Epidermal melanocyte (primary cell): ENCODE measurements at regions not wholly inside any gene's neighbourhood (a gene's known extent, or its start where the extent isn't known, plus 50 kb on each side); places are given as distances from the start of the nearest gene placed in this dataset.

Source experiments
- DNase-seq: peaks from one replicate; pipeline ENCODE4 v3.0.0; 2011; ENCODE audit warnings: low spot score; ENCODE audit not compliant: insufficient read length

- DNase-seq, result no peak
Measured at GRCh38 chr1:80044662-80045061, 1038.1 kb upstream of the ADGRL4 start.

GRCh38 chr1:80036690-80037432 is 1030.3 kb upstream of the ADGRL4 start:
- DNase-seq, result no peak

- DNase-seq, result no peak
Measured at GRCh38 chr1:80023358-80023757, 1016.8 kb upstream of the ADGRL4 start.

DNA sequence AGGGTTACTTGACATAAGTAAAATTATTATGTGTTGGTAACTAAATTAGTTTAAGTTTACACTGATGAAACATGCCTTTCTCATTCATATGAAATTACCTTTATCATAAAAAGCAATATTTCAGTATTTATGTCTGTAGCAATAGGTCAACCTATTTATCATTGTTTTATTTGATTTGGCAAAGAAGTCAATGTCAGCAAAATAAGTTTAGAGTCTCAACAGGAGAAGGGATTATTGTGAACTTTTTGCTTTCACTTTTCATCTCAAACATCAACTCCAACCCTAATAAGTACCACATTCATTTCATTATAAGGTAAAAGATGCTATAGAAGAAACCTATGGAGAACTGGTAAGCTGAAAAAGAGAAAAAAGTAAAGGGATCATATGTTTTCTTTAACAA is 1015.4 kb upstream of the ADGRL4 start:
- DNase-seq, result no peak

DNA sequence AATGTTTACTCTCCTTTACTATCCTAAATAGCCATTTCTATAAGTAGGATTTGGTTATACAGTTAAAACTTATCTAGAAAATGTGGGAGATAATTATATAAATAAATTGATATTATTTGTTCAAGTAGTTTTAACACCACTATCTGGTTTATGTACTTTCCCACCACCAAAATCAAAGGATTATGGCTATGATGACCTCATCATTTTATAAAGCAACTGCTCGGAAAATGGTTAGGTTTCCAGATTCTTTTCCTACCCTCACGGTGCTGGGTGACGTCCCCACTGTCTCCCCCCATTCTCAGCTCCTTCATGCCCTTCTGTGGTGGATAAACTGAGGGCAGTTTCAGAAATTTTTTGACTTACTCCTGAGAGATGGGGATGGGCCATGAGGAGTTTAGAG is 1011.8 kb upstream of the ADGRL4 start:
- no peak for DNase-seq

DNA sequence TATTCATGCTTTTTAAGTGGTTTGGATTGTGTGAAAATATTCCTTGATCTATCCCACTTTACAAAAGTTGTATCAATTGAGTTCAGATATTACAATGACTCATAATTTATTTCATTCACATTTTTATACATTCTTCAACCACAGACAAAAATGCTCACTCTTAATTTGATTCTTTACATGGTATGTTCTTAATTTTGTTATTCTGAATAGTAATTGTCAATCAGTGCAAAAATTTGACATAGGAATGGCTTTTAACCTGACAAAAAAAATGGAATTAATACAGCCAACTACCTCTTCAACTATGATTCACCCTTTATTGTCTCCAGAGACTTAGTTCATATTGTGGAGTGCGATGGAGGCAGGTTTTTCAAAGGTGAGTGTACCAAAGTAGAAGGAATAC is 1002.4 kb upstream of the ADGRL4 start:
- DNase-seq, result no peak

- no peak for DNase-seq
Measured at GRCh38 chr1:80003250-80003649, 996.7 kb upstream of the ADGRL4 start.

DNA sequence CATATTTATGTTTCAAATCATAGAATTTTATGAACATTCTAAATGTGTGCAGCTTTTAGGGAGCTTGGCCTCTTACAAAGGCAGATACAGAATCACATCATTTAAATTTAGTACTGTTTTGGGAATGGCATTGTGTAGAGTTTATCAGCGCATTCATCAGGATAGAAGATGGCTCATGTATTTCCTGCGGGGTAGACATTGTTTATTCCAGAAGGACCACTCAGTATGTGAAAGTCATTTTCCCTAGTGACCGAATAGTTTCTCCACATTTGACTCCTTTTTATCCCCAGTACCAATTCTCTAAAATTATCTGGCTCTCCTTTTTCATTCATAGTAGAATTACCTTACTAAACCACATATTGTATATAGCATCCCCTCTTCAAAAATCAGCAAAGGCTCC is 981.9 kb upstream of the ADGRL4 start:
- DNase-seq, result no peak

DNA sequence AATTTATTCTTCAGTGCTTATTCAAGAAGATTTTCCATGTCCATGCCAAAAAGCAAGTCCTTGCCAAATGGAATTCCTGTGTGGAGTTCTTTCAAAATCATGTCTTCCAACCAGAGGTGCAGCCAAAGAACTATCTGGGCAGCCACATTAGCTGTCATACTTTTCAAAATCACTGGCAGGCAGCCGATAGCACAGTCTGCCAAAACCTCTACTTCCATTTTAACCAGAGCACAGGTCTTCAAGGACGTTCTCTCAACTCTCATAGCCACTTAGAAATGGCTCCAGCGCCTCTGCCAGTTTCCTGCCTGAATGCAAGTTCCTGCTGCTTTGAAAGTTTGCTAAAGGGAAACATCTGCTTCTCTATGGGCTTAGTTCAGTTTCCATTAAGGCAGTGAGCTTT is 975.7 kb upstream of the ADGRL4 start:
- peak; percentile 14 for DNase-seq

DNA sequence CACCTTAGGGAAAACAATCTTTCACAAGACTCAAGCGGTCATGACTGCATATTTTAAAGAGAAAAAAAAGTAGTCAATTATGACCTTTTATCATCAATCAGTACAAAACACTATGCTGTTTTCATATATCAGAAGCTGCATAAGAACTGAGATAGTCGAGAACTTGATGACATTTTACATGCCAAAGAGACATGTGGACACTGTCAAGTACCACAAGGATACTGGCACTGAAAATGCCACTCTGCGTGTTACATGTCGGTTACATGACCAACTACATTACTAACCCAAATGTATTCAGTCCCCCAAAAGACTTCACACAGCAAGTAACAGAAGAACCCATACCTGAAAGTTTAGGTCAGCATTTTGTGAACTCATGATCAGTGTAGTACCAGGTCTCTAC is 975.0 kb upstream of the ADGRL4 start:
- DNase-seq, result no peak

DNA sequence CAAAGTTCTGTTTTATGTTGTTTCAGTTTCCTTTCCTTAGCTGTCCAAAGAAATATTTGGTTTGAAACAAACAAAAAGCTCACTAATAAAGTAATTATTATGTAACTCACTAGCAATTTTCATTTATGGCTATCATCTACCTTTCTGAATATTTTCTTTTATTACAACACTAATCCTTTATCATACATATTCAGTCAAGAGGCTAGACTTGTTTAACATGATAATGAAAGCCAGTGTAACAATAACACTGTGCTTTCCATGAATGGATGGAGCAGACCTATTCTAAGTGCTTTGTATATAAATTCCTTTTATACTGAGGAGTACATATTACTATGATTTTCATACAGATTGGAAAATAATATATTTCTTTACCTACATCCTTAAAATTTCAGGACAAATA is 972.8 kb upstream of the ADGRL4 start:
- DNase-seq, result no peak

GRCh38 chr1:79976287-79976686 is 969.8 kb upstream of the ADGRL4 start:
- DNase-seq, result no peak

GRCh38 chr1:79974659-79975058 is 968.1 kb upstream of the ADGRL4 start:
- DNase-seq, result no peak

DNA sequence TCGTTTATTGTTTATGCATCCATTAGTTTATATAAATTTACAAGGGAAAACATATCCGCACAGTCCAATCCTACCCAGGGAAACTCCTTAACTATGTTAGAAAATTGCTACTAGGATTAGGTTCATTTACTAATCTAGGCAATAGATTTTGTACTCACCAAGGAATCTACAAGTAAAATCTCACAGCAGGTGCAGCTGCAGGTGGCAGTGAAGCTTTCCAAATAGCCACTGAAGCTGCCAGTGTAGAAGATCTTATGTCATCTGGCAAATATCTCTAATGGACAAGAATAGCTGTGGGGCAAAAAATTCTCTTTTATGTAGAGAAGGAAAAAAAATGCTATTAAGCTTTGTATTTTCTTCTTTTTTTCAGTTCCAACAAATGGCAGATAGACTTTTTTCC is 963.4 kb upstream of the ADGRL4 start:
- no peak for DNase-seq

- DNase-seq, result no peak
Measured at GRCh38 chr1:79966438-79966837, 959.9 kb upstream of the ADGRL4 start.

DNA sequence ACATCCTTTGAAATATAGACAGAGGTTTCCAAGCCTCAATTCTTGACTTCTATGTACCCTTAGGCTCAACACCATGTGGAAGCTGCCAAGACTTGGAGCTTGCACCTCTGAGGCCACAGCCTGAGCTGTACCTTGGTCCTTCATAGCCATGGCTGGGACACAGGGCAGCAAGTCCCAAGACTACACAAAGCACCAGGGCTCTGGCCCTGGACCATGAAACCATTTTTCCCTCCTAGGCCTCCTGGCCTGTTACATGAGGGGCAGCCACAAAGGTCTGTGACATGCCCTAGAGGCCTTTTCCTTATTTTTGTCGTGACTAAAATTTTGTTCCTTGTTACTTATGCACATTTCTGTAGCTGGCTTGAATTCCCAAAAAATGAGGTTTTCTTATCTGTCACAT is 953.1 kb upstream of the ADGRL4 start:
- DNase-seq, result no peak

GRCh38 chr1:79955966-79956365 is 949.4 kb upstream of the ADGRL4 start:
- no peak for DNase-seq

- no peak for DNase-seq
Measured at GRCh38 chr1:79950511-79950910, 944.0 kb upstream of the ADGRL4 start.

DNA sequence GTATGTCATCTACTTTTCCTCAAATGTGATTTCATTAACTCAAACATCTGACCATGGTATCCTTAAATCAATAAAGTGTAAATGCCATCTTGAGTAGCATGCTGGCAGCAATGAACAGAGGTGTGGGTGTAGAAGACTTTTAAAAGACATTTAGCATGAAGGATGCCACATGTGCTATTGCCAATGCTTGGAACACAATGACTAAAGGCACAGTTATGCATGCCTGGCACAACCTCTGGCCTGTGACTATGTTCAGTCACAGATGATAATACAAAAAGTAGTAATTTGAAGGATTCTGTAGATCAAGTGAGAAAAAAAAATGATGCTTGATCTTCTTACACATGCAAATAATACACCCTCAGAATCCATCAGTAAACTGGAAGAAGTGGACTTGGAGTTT is 938.9 kb upstream of the ADGRL4 start:
- DNase-seq, result no peak

- no peak for DNase-seq
Measured at GRCh38 chr1:79929356-79929755, 922.8 kb upstream of the ADGRL4 start.

DNA sequence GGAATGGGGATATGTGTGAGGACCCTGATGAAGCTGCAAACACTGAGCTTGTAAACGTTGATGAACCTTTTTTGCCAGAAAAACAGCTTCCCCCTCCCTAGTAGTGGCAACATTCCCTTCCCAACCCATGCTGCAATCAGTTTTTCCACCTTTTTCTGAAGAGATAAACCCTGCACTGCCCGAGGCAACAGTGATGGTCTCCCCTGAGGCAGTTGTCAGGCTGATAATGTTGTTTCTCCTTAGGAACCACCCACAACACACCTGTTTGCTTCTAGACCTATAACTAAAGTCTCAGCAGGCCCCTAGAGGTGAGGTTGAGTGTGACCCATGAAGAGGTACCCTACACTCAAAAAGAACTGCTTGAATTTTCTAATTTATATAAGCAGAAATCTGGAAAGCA is 922.4 kb upstream of the ADGRL4 start:
- DNase-seq, result no peak

GRCh38 chr1:79920960-79921669 is 914.6 kb upstream of the ADGRL4 start:
- no peak for DNase-seq

- DNase-seq, result no peak
Measured at GRCh38 chr1:79914896-79915295, 908.4 kb upstream of the ADGRL4 start.
